GM19395 (cell line): ENCODE measurements at regions not wholly inside any gene's neighbourhood (a gene's known extent, or its start where the extent isn't known, plus 50 kb on each side); places are given as distances from the start of the nearest gene placed in this dataset.

Source experiments
- ATAC-seq: cut with Tn5 transposase; IDR thresholded peaks from one replicate; pipeline ENCODE4 v1.9.1; 2021; ENCODE audit warnings: mild to moderate bottlenecking, moderate library complexity; ENCODE audit not compliant: unreplicated experiment

GRCh38 chr4:74675673-74676279 lies 118.5 kb downstream of the BTC start:
- peak; percentile 83 for ATAC-seq

DNA sequence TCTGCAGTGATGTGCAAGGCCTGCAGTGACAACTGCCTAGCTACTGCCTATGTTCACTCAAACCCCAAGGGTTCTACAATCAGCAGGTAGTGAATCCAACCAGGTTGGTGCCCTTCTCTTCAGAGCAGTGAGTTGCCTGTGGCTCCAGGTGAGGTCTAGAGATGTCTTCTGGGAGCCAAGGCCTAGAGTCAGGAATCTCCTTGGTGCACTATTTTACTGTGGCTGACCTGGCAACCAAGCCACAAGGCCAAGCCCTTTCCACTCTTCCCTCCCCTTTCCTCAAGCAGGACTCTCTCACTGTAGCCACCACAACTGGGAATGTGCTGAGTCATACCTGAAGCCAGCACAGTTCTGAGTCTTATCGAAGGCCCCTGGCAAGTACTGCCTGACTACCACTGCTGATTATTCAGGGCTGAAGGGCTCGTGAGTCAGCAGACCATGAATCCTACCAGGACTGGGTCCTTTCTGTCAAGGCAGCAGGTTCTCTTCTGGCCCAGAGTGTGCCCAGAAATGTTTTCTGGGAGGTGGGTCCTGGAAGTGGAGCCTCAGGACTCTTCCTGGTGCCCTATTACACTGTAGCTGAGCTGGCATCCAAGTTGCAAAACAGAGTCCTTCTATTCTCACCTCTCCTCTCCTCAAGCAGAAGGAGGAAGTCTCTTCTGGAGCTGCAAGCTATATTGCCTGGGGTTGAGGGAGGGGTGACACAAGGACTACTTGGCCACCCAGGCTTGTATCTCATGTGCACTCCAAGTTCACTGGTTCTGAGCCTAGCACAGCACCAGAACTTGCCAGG lies 111.6 kb downstream of the BTC start:
- ATAC-seq: no peak

GRCh38 chr4:74692972-74693371 lies 101.4 kb downstream of the BTC start:
- ATAC-seq: no peak
